HCT116 (cell line): ENCODE measurements at regions not wholly inside any gene's neighbourhood (a gene's known extent, or its start where the extent isn't known, plus 50 kb on each side); places are given as distances from the start of the nearest gene placed in this dataset.

Experiments used
- CEBPB ChIP-seq: IDR thresholded peaks from 2 replicates; pipeline ENCODE4 v1.6.1; 2012; ENCODE audit warnings: low read depth
- CTCF ChIP-seq, 3 experiments: fragments of 200-600 bp in 1 of 3; sonication (generic) in 1 of 3; IDR thresholded peaks in 2 of 3; conservative IDR thresholded peaks in 1 of 3; 2 replicates each; pipeline ENCODE4 v1.5.1; 2012 to 2017; ENCODE audit warnings: low read depth in 2 of 3, low read length in 2 of 3, antibody characterized with exemption in 1 of 3, borderline replicate concordance in 1 of 3, control low read depth in 1 of 3, mild to moderate bottlenecking in 1 of 3, mixed read lengths in 1 of 3, mixed run types in 1 of 3, moderate library complexity in 1 of 3; ENCODE audit not compliant: insufficient read depth in 1 of 3
- EZH2 ChIP-seq: fragments of 200-600 bp; sonication (generic); IDR thresholded peaks from 2 replicates; pipeline ENCODE4 v1.6.1; 2017; ENCODE audit warnings: antibody characterized with exemption, mixed run types
- JUND ChIP-seq: IDR thresholded peaks from 2 replicates; pipeline ENCODE4 v1.6.1; 2012
- MAX ChIP-seq: IDR thresholded peaks from 2 replicates; pipeline ENCODE4 v1.6.1; 2012
- POLR2A ChIP-seq: IDR thresholded peaks from 2 replicates; pipeline ENCODE4 v1.7.0; 2011; ENCODE audit warnings: borderline replicate concordance; ENCODE audit not compliant: insufficient read depth, insufficient read length; ENCODE audit errors: extremely low read depth
- POLR2AphosphoS5 ChIP-seq: IDR thresholded peaks from 2 replicates; pipeline ENCODE4 v1.6.1; 2011; ENCODE audit warnings: mild to moderate bottlenecking, low read depth, low read length, moderate library complexity
- RAD21 ChIP-seq: IDR thresholded peaks from 2 replicates; pipeline ENCODE4 v1.6.1; 2012; ENCODE audit warnings: low read depth, mild to moderate bottlenecking
- YY1 ChIP-seq: IDR thresholded peaks from 2 replicates; pipeline ENCODE4 v1.6.1; 2011; ENCODE audit warnings: low read length, low read depth, moderate library complexity, mild to moderate bottlenecking; ENCODE audit not compliant: insufficient replicate concordance; ENCODE audit errors: extremely low read depth
- ZBTB33 ChIP-seq: IDR thresholded peaks from 2 replicates; pipeline ENCODE4 v1.6.1; 2011; ENCODE audit warnings: mild to moderate bottlenecking, low read length, moderate library complexity; ENCODE audit not compliant: insufficient replicate concordance; ENCODE audit errors: extremely low read depth
- ZFX ChIP-seq: fragments of 450-650 bp; IDR thresholded peaks from 2 replicates; pipeline ENCODE4 v1.6.1; 2017
- ZNF274 ChIP-seq: fragments of 200-500 bp; sonication (Bioruptor generic); IDR thresholded peaks from 2 replicates; pipeline ENCODE4 v1.6.1; 2014; ENCODE audit warnings: mild to moderate bottlenecking, low read depth, low read length, inconsistent platforms

- TF ChIP-seq CTCF (IDR thresholded peaks at IDR 0.05 in 2 of 3, conservative IDR thresholded peaks at IDR 0.05 in 1 of 3; ENCODE audit: borderline replicate concordance in 1 of 3, insufficient read depth in 1 of 3, low read depth in 2 of 3, low read length in 2 of 3): no peak
- no peak for TF ChIP-seq RAD21
- no peak for TF ChIP-seq YY1
- TF ChIP-seq ZFX: no peak
- no peak for TF ChIP-seq MAX
- TF ChIP-seq EZH2: no peak
- TF ChIP-seq POLR2A: no peak
- no peak for TF ChIP-seq CEBPB
- no peak for TF ChIP-seq POLR2AphosphoS5
- no peak for TF ChIP-seq ZNF274
- TF ChIP-seq JUND: no peak
- TF ChIP-seq ZBTB33: no peak
These were observed 80.0 kb upstream of the MAP4K3 start for GRCh38 chr2:39517102-39517436.
